GM10266 (cell line): ENCODE measurements at regions not wholly inside any gene's neighbourhood (a gene's known extent, or its start where the extent isn't known, plus 50 kb on each side); places are given as distances from the start of the nearest gene placed in this dataset.

ENCODE experiments used
- DNase-seq: peaks from one replicate; pipeline ENCODE4 v3.0.0; 2012; ENCODE audit errors: extremely low spot score
- TF ChIP-seq, protein P1 (sequence below): IDR thresholded peaks from 2 replicates; pipeline ENCODE4 v1.5.1; 2012; ENCODE audit warnings: mild to moderate bottlenecking, low read depth; ENCODE audit not compliant: control insufficient read depth, insufficient read depth; ENCODE audit errors: missing control alignments

DNA sequence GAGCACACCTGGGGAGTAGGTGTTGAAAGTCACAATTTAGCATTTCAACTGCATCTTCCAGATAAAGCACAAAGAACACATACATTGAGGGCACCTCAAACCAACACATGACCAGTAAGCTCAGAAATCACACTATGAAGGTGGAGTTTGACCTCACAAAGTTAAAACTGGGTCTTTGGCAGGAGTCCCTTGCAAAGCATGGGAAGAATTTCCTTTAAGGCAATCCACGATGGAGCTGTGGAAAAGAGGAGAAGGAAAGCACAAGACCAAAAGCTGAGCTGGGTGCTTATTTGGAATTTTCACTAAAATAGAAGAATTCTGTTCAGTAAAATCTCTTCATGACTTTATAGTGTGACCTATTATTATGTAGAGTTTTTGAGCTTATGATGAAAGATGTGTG, 212.9 kb upstream of the APCDD1 start:
- TF ChIP-seq, protein P1, sequence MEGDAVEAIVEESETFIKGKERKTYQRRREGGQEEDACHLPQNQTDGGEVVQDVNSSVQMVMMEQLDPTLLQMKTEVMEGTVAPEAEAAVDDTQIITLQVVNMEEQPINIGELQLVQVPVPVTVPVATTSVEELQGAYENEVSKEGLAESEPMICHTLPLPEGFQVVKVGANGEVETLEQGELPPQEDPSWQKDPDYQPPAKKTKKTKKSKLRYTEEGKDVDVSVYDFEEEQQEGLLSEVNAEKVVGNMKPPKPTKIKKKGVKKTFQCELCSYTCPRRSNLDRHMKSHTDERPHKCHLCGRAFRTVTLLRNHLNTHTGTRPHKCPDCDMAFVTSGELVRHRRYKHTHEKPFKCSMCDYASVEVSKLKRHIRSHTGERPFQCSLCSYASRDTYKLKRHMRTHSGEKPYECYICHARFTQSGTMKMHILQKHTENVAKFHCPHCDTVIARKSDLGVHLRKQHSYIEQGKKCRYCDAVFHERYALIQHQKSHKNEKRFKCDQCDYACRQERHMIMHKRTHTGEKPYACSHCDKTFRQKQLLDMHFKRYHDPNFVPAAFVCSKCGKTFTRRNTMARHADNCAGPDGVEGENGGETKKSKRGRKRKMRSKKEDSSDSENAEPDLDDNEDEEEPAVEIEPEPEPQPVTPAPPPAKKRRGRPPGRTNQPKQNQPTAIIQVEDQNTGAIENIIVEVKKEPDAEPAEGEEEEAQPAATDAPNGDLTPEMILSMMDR, result no peak
- DNase-seq, result no peak

DNA sequence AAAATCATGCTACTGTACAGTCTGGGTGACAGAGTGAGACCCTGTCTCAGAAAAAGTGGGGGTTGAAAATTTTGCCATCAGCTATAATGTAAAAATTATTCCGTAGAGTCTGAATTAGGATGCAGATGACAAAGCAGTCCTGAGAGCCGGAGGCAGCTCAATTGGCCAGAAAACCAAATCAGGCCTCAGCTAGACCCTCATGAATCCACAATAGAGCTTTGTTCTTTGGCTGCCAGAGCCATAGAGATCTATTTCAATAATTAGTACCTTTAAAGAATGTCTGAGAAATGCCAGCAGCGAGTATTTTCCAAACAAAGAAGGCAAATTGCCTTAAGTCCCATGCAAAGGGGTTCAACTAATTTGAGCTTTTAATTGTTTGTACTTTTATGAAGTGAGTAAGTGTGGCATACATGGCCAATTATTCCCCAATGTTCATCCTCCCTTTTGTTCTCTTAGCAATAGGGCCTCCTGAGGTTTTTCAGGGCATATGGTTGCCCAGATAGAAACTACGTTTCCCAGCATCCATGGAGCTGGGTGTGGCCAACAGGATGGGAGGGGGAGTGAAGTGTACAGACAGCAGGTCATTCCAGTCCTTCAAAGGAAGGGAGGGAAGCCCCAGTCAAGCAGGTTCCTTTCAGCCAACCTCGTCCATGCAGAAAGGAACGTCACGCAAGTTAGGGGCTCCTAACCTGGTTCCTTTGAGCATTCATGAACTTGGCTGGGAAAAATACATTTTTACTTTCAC, 211.3 kb upstream of the APCDD1 start:
- TF ChIP-seq, protein P1, result no peak
- no peak for DNase-seq

DNA sequence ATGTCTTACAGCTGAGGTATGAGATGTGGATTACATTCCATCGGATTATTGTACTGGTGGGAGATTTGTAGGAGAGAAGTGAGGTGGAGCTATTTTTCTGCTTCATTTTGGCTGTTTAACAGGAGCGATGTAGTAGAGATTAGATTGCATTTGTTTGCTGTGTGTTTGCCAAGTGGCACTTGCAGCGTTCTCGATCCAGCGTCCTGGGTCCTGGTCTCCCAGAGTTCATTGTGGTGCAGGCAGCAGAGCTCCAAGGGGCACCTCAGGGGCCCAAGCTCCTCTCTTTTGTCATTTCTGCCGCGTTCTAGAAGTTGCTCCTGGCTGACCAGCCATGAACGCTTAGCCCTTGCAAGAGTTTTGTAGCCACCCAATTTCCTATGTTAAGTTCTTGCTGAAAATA, 210.1 kb upstream of the APCDD1 start:
- no peak for DNase-seq
- TF ChIP-seq, protein P1, result no peak

DNA sequence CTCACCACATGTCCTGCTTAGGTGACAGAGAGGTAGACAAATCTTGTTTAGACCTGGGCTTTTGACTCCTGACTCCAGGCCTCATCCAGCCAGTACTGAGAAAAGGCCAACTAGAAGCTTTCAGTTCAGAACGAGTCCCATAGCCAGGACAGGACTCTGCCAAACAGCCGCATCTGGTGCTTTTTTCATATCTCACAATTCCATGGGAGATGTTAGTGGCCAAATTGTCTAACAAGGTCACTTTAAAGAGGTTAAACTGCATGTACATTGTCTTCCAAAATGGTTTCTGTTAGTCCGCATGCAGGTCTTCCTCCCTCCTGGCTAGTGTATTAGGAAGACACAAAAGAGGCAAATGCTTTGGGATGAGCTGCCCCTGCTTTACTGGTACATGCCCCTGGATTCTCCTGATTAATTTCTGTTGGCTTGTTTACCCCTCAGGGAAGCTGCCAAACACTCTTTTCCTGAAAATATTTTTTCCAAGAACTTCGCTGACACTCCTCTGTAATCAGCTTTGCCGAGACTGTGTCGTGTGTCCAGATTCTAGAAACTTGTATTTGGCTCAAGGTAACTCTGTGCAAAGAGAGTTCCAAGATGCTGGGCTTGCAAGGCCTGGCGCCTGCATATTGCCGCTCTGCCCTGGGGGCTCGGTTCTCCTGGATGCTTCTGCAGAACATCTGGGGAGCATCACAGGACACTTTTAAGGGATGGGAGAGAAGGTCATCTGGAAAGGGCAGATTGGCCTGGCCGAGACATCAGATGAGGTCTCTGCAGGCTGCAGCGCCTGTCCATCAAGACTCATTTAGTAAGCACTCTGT, 209.2 kb upstream of the APCDD1 start:
- TF ChIP-seq, protein P1, result no peak
- DNase-seq, result no peak

DNA sequence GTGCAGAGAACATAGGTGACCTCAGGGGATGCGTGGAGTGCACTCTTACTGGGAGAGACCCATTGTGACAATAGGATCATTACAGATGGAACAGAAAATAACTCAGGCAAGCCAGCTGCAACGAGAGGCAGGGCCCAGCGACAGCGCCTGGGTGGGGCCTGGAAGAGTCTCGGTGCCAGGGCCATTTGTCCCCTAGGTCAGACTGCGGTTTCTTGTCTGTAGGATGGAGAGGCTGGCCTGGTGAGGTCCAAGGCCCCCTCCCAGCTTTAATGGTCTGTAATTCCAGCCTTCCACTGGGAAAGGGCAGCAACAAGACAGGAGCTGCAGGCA, 208.6 kb upstream of the APCDD1 start:
- TF ChIP-seq, protein P1, result no peak
- no peak for DNase-seq

DNA sequence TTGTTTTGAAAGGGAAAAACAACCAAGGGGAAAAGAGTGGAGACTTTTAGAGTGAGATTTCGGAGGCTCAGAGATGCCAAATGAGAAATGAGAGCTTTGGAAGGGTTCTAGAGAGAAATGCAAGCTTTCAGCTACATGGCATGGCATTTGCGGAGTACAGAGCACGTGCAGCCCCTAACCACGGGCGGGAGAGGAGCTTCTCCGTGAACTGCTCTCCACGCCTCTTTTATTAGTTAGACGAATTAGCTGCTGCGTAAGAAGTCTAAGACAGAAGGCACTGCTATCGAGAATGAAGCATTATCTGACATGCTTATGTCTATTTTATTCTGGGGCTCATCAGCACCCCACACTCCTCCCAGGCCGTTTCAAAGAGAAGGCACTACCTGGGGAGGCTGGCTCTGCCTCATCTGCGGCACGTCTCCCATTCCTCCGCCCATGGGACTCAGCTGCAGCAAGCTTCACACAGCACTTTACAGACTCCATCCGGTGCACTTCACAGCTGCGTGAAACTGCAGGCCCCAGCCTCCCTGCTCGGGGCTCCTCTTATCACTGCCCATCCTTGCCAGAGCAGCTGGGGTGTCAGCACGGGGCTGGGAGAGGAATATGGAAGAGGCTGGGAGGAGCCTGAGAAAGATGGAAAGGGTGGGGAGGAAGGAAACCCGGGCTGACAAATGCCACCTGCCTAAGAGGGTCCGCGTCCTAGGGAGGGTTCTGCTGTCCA, 207.3 kb upstream of the APCDD1 start:
- TF ChIP-seq, protein P1, result no peak

DNA sequence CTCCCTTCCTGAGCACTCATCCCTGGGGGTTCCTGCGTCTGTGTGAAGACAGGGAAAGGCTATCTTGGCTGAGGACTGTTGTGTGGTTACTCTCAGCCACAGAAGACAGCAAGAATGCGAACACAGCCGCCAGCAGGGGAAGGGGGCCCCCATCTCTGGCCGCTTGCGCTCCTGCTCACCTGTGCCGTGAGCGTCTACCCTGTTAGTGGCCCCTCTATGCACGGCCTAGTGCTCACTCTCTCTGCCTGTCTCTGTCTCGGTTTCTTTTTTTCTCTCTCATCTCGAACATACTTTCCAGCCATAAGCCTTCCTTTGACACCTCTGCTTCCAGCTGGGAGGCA, 206.7 kb upstream of the APCDD1 start:
- TF ChIP-seq, protein P1, result no peak
- DNase-seq, result no peak

More for the DNA sequence above, 207.3 kb upstream of the APCDD1 start:
- no peak for DNase-seq
